Hepatocyte (in vitro differentiated cells): ENCODE measurements at regions not wholly inside any gene's neighbourhood (a gene's known extent, or its start where the extent isn't known, plus 50 kb on each side); places are given as distances from the start of the nearest gene placed in this dataset.

Source experiments
- CTCF ChIP-seq: fragments of 200-600 bp; sonication (generic); IDR thresholded peaks from 2 replicates; pipeline ENCODE4 v1.5.1; 2016; ENCODE audit warnings: antibody characterized with exemption, mild to moderate bottlenecking; ENCODE audit not compliant: poor library complexity
- EZH2 ChIP-seq: fragments of 200-600 bp; sonication (generic); IDR thresholded peaks from 2 replicates; pipeline ENCODE4 v1.6.1; 2016; ENCODE audit warnings: antibody characterized with exemption, mild to moderate bottlenecking, borderline replicate concordance
- EZH2phosphoT487 ChIP-seq: fragments of 200-600 bp; sonication (generic); IDR thresholded peaks from one replicate; pipeline ENCODE4 v1.6.1; 2018; ENCODE audit warnings: antibody characterized with exemption, mild to moderate bottlenecking, low read depth, moderate library complexity; ENCODE audit not compliant: unreplicated experiment, severe bottlenecking

DNA sequence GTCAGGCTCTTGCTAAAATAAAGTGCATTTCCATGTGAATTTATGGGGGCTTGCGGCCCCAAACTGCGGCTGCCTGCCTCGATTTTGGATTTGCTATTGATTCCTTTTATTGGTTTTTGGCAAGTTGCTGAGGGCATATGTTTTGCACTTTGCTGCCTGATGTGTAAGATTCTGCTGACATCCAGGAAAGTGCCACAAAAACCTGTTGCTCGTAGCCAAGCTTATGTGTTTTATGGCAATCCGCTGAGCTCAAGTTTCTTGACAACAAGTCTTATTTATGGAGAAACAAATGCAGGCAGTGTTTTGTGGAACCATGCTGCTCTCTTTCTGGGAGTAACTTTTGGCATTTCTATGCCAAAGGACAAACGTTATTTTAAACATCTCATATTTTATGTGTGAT lies 97.3 kb upstream of the DDIT4L start:
- no peak for TF ChIP-seq CTCF
- TF ChIP-seq EZH2, result no peak
- no peak for TF ChIP-seq EZH2phosphoT487
